HS-5 (cell line): ENCODE measurements at regions not wholly inside any gene's neighbourhood (a gene's known extent, or its start where the extent isn't known, plus 50 kb on each side); places are given as distances from the start of the nearest gene placed in this dataset.
"Not testable (repeated sequence)": the region's sequence is repeated elsewhere in the genome, so short reads cannot be mapped to it uniquely, and the experiment has no call there.

ENCODE experiments used
- DNase-seq: peaks from one replicate; pipeline ENCODE4 v3.0.0-alpha.2; 2012; ENCODE audit warnings: low read depth

DNA sequence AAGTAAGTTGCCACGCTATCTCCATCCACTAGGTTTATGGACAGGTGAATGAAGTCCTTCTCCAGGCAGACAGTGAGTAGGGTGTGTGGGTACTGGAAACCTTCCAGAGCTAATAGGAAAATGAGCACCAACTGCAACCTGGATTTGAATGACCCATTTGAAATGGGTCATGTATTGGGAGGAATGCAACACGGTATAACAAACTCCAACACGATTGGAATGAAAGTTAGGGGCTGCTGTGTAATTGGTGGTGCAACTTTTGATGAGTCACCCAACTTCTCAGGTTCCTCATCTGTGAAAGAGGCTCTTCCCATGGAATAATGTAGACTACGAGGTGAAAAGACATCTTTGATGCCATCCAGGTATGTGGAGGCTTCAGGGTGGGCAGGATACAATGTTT, 241.4 kb upstream of the PODXL start:
- DNase-seq, result no peak

GRCh38 chr7:131795400-131795799, 239.0 kb upstream of the PODXL start:
- no peak for DNase-seq

DNA sequence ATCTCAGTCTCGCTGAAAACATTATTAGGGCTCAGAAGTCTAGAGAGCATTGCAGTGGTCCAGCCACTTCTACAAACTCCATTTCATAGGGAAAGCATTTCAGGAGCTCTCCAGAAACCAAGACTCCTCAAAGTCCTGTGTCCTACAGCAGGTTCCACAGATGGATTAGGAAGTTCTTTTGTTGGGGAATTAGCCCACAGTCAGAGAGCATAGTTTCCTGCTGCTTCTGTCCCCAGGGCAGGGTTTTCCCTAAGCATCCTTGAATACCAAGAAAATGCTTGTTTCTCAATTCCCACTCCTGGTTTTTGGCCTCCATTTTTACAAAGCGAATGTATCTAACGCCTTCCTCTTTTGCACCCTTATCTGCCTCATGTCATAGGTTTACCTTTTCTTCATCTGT, 235.9 kb upstream of the PODXL start:
- DNase-seq, result no peak

- no peak for DNase-seq
These were observed 230.7 kb upstream of the PODXL start for GRCh38 chr7:131787101-131787500.

DNA sequence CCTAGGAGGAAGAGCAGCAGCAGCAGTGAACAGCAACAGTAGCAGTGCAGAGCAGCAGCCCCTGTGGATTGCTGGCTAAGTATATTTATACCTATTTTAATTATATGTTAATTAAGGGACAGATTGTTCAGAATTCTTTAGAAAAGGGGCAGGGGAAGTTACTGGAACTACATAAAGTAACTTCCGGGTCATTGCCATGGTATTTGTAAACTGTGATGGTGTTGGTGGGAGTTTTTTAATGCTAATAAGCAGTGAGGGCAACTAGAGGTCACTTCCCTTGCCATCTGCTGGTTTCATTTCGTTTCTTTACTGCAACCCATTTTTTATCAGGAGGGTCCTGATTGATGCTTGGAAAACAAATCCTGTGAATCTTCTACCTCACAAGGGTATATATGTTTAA, 229.8 kb upstream of the PODXL start:
- no peak for DNase-seq

DNA sequence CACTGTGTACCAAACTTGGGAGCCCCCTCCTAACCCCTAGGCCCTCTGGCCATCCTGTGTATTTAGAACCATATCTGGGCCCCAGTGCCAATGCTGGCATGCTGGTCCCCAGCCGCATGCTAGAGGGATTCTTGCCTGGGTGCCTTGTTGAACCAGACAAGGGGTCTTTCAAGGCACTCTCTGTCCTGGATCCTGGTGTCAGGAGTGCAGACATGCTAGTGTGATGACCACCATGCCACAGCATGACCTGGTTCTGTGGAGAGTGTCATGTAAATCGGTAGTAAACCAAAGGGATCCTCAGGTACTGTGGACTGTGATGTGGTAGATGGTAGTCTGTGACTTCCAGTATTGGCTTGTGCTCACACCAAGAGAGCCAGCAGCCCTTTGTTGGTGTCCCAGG, 222.2 kb upstream of the PODXL start:
- no peak for DNase-seq

DNA sequence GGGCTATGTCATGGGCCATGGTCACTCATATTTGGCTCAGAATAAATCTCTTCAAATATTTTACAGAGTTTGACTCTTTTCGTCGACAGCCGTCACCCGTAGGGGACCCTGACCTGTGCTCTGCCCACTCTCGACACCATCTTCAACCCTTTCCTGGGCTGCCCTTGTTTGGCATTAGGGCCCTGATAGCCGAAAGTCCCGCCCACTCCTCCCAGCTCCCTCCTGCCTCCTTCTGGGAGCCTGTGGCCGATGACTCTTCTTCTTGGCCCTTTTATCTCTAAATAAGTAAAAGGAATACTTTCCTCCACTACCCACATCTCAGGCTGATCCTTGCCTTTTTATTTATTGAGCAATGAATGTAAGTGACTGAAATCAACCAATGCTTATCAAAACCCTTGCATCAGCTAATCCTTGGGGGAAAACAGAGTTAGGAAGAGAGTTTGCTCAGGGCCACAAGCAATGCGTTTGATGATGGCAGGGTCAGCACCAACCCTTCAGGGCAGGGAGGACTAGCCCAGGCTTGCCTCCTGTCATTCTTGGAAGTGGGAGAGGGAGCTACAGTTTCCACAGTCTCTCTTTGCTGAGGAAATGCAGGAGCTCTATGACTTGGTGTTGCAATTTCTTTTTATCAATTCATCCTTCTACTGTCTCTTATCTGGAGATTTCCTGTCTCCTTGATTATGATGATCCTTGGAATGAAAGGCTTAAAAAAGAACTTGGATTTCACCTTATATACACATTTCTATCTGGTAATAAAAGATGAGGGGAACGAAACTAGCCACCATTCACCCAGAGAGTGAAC, 218.2 kb upstream of the PODXL start:
- DNase-seq, result no peak

DNA sequence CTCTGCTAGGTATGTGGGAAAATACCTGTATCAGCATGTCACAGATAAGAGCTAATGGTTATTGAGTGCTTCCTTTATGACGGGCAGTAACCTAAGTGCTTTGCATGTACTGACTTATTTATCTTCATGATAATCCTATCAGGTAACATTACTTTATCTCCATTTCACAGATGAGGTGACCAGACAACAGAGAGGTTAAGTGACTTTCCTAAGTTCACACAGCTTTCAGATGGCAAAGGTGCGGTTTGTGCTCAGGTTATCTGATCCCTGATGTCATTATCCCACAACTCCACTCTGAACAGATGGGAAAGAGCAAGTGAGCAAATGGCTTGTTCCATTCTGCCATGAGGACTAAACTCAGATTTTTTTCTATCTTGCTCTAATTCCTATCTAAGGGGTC, 217.0 kb upstream of the PODXL start:
- DNase-seq, result no peak

DNA sequence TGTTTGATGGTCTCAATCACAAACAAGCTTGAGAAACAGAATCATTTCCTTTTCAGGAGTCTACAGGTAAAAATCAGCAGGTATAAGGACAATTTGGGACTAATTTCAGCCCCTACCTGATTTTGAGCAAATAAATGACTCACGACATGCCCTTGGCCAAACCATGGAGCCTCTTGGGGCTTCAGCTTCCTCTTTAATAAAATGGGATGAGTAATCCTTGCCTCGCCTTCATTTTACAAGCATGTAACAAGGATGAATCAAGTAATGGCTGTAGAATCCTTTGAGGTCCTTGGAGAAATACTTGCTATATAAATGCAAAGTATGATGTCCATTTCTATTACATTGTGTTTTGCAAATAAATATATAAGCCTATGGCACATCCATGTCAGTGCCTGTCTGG, 212.8 kb upstream of the PODXL start:
- DNase-seq, result no peak

DNA sequence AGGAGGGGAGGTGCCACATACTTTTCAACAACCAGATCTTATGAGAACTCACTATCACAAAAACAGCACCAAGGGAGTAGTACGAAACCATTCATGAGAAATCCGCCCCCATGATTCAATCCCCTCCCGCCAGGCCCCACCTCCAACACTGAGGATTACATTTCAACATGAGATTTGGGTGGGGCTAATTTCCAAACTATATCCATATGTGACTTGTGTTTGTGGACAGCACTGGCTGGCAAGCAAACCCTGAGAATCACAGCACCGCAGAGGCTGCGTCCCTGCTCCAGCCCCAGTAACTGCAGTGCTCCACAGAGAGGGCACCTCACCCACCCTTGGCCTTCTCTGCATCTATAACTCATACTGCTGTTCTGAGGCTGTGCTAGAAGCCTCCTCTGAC, 211.2 kb upstream of the PODXL start:
- DNase-seq, result no peak

- no peak for DNase-seq
These were observed 209.1 kb upstream of the PODXL start for GRCh38 chr7:131765575-131765974.

DNA sequence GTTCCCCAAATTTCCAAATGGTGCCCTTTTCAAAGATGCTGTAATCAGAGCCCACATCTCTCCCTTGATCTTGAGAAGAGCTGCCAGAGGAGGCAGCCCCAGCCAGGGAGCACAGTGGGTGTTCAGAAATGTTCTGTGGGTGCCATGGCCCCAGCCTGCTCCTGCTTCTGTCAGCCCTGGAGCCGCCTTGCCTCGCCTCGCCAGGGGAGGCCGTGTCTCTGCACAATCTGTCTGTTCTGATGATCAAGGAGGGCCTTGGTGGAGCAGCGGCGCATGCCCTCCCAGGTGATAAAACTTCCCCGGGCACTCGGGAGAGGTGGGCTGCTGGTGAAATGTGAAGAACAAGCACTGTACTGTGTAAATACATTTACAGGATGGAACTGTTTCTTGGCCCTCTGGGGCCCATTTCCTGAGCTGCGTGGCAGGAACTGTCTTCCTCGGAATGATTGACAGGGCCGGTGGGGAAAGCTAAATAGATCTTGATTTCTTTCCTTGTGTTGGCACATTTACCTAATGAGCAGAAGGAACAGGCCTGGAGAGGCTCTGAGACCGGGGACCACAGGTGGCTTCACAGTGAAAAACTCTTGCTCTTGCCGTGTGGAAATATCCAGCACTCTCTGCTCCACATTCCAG, 207.8 kb upstream of the PODXL start:
- DNase-seq, result no peak

GRCh38 chr7:131762753-131763152, 206.3 kb upstream of the PODXL start:
- DNase-seq, result no peak

GRCh38 chr7:131755801-131756200, 199.4 kb upstream of the PODXL start:
- not testable (repeated sequence) for DNase-seq

DNA sequence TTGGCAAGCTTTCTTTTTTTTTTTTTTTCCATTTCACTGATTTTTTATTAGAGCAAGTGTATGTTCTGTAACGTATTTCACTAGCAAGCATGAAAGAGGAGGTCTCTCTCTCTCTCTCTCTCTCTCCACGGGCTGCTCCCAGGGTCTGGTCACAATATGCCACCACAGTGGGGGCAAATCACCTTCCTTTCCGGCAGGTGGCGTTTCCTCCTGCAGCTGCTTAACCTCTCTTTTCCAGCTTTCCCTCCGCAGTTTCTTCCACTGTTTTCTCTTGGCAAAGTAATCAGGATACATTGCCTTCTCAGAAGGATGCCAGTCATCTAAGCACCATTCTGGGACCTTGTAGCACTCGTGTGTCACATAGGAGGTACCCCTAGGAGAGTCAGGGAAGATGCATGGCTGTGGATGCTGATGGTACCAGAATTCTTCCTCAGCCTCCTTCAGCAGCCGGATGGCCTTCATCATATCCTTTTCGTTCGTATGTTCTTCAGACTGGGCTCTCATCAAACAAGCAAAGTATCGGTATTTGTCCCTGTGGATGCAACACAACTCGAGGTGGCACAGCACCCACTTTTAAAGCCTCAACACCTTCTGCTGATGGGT, 197.3 kb upstream of the PODXL start:
- no peak for DNase-seq

GRCh38 chr7:131747658-131748232, 191.3 kb upstream of the PODXL start:
- no peak for DNase-seq

DNA sequence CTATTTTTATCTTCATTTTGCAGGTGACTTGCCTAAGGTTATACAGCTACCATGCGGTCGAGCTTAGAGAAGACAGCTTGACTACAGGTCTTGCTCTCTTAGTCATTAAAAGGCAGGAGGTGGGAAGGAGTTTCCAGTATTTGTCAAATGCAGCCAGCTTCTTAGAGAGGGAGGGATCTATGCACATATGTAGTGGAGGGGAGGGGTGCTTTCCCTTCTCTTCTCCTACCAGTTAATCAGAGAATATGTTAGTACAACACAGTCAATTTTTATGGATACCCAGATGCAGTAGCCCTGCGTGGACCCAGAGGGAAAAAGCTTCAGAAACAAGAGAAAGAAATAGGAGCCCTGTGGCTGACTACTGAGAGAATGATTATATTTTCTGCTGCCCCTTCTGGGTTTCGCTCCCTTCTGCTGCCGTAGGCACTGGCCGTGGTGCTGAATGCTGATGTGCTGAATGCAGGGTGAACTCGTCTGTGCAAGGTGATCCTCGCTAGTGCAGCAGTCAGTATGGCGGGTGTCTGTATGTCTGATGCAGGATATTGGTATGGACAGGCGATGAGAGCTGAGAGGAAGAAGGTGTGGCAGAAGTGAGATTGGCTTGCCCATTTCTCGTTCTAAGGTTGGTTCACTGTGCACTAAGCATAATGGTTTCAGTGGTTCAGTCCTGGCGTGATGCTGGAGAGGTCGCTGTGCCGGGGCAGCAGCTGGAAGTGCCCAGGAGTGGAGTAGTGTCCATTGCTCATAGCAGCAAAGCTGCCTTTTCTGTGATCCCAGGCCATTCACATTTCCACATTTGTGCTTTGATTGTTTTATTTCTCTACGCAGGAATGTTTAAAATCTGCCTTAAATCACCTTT, 189.2 kb upstream of the PODXL start:
- DNase-seq, result no peak

DNA sequence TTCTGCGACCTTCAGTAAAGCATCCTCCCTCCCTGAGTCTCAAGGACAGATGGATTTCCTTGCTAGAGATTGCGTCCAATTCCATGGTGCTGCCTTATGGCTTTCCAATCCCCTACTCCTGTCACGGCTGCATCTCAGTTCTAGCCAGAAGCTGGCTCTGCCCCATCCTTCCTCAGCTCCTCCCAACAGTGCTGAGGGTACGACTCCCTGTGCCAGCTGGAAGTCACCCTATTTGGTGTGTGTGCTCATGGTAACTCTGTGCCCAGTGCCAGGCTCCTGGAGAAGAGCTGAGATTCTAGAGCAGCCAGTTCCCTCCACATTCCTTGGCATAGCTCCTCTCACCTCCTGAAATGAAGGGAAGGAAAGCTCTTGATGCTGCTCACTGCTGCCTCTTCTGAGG, 185.0 kb upstream of the PODXL start:
- DNase-seq, result no peak

GRCh38 chr7:131737746-131738465, 181.5 kb upstream of the PODXL start:
- DNase-seq, result no peak

- no peak for DNase-seq
These were observed 178.7 kb upstream of the PODXL start for GRCh38 chr7:131735101-131735500.

GRCh38 chr7:131733604-131734003, 177.2 kb upstream of the PODXL start:
- no peak for DNase-seq

DNA sequence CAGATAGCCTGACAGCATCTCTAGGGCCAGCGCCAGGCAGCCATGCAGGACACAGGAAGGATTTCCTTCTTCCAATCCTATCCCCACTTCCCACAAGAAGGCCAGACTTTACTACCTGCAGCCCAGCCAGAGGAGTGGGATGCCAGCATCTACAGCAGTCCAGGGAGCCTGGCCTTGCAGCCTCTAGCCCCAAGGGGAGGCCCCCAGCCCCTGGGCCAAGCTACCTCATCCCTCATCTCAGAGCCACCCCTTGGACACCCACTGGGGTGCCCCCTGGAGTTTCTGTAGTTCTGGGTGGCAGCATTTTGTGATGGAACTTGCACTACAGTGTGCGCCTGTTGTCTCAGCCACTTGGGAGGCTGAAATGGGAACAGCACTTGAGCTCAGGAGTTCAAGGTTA, 170.8 kb upstream of the PODXL start:
- DNase-seq, result no peak
